ENCODE measurements at regions not wholly inside any gene's neighbourhood (a gene's known extent, or its start where the extent isn't known, plus 50 kb on each side); places are given as distances from the start of the nearest gene placed in this dataset.

- TF ChIP-seq EZH2 (IDR thresholded peaks at IDR 0.05; ENCODE audit: low read depth, low read length, severe bottlenecking): no peak
- no peak for TF ChIP-seq CEBPB (IDR thresholded peaks at IDR 0.05; ENCODE audit: low read depth, low read length)
- no peak for TF ChIP-seq CBX5 (IDR thresholded peaks at IDR 0.05; ENCODE audit: low read depth, low read length)
- no peak for TF ChIP-seq YY1 (IDR thresholded peaks at IDR 0.05; ENCODE audit: low read depth, low read length)
- TF ChIP-seq, protein P1, sequence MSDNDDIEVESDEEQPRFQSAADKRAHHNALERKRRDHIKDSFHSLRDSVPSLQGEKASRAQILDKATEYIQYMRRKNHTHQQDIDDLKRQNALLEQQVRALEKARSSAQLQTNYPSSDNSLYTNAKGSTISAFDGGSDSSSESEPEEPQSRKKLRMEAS (IDR thresholded peaks at IDR 0.05): no peak
- no peak for TF ChIP-seq RFX5 (IDR thresholded peaks at IDR 0.05; ENCODE audit: borderline replicate concordance, low read depth, low read length)
- no peak for TF ChIP-seq SIN3A (conservative IDR thresholded peaks at IDR 0.05 in 1 of 2, IDR thresholded peaks at IDR 0.05 in 1 of 2; ENCODE audit: low read depth in 1 of 2, low read length in 2 of 2)
- no peak for TF ChIP-seq POLR2A (IDR thresholded peaks at IDR 0.05; ENCODE audit: control extremely low read depth in 1 of 2, low read depth in 2 of 2, low read length in 2 of 2)
- no peak for TF ChIP-seq CTCF (IDR thresholded peaks at IDR 0.05; ENCODE audit: control extremely low read depth in 1 of 3, insufficient read depth in 1 of 3, low read depth in 1 of 3, low read length in 3 of 3)
These were observed 232.6 kb downstream of the MED10 start for GRCh38 chr5:6145616-6146237.

Measured in H1 (cell line).